GM18519 (cell line): ENCODE measurements at regions not wholly inside any gene's neighbourhood (a gene's known extent, or its start where the extent isn't known, plus 50 kb on each side); places are given as distances from the start of the nearest gene placed in this dataset.
"Not testable (repeated sequence)": the region's sequence is repeated elsewhere in the genome, so short reads cannot be mapped to it uniquely, and the experiment has no call there.

Experiments used
- ATAC-seq: cut with Tn5 transposase; IDR thresholded peaks from one replicate; pipeline ENCODE4 v1.9.1; 2021; ENCODE audit warnings: mild to moderate bottlenecking, moderate library complexity; ENCODE audit not compliant: unreplicated experiment, low FRiP score

GRCh38 chr10:129187331-129187730, 279.7 kb upstream of the MGMT start:
- no peak for ATAC-seq

- ATAC-seq: no peak
Measured at GRCh38 chr10:129191797-129192196, 275.2 kb upstream of the MGMT start.

- ATAC-seq: no peak
Measured at GRCh38 chr10:129192344-129193128, 274.5 kb upstream of the MGMT start.

GRCh38 chr10:129193148-129193547, 273.9 kb upstream of the MGMT start:
- ATAC-seq: no peak

- ATAC-seq: no peak
Measured at GRCh38 chr10:129194181-129194870, 272.7 kb upstream of the MGMT start.

- ATAC-seq: no peak
Measured at GRCh38 chr10:129199826-129200225, 267.2 kb upstream of the MGMT start.

- no peak for ATAC-seq
Measured at GRCh38 chr10:129203819-129204218, 263.2 kb upstream of the MGMT start.

GRCh38 chr10:129207297-129207696, 259.7 kb upstream of the MGMT start:
- no peak for ATAC-seq

GRCh38 chr10:129210876-129211275, 256.2 kb upstream of the MGMT start:
- no peak for ATAC-seq

- ATAC-seq: no peak
Measured at GRCh38 chr10:129213256-129213655, 253.8 kb upstream of the MGMT start.

GRCh38 chr10:129213996-129214395, 253.0 kb upstream of the MGMT start:
- not testable (repeated sequence) for ATAC-seq

- ATAC-seq: no peak
Measured at GRCh38 chr10:129219364-129219763, 247.7 kb upstream of the MGMT start.

GRCh38 chr10:129222436-129222835, 244.6 kb upstream of the MGMT start:
- ATAC-seq: no peak

GRCh38 chr10:129223363-129223762, 243.7 kb upstream of the MGMT start:
- ATAC-seq: no peak

GRCh38 chr10:129224065-129224464, 243.0 kb upstream of the MGMT start:
- no peak for ATAC-seq

GRCh38 chr10:129231821-129232220, 235.2 kb upstream of the MGMT start:
- no peak for ATAC-seq

- no peak for ATAC-seq
Measured at GRCh38 chr10:129233351-129234148, 233.5 kb upstream of the MGMT start.

GRCh38 chr10:129236274-129236691, 230.8 kb upstream of the MGMT start:
- no peak for ATAC-seq

GRCh38 chr10:129241461-129241860, 225.6 kb upstream of the MGMT start:
- ATAC-seq: no peak

GRCh38 chr10:129244298-129244697, 222.7 kb upstream of the MGMT start:
- ATAC-seq: no peak

- ATAC-seq: no peak
Measured at GRCh38 chr10:129244757-129245156, 222.3 kb upstream of the MGMT start.
